NCI-H82 (cell line): ENCODE measurements at regions not wholly inside any gene's neighbourhood (a gene's known extent, or its start where the extent isn't known, plus 50 kb on each side); places are given as distances from the start of the nearest gene placed in this dataset.

Source experiments
- DNase-seq: peaks from one replicate; lab custom pipeline; 2025; lab: John Stamatoyannopoulos, UW

DNA sequence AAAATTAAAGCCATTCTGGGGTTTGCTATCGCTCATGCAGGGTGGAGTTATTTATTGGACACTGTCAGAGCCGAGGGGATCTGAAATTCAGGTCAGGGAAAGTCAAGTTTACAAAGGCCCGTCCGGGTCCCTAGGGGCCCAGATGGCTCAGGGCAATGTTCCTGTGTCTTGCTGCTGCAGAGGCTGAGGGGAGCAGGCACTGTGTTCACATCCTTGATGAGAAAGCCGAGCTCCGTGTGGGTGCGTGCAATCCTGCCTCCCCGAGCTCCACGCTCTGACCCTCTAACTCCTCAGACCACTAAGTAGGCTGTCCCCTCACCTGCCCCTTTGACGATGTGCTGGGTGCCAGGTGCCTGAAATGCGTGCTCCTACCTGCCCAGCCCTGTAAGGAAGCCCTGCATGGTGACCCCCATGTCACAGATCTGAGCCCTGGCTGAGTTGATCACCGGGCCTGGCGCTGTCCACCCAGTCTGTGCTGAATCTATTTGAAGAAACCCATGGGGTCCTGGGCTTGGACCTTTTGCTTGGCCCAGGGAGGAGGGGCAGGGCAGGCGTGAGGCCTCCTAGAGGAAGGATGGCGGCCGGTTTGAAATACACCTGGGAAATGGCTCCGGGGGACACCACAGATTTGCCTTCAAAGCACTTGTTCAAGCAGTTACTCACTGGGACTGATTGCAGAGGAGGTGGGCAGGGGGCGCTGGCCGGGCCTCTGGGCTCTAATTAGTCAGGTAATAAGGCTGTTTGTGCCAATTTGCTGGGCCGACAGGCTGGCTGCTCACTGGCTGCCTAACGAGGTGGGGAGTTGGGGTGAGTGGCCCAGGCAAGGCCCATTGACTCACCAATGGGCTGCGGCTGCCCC lies 204.3 kb downstream of the KIF26A start:
- DNase-seq, result no peak

DNA sequence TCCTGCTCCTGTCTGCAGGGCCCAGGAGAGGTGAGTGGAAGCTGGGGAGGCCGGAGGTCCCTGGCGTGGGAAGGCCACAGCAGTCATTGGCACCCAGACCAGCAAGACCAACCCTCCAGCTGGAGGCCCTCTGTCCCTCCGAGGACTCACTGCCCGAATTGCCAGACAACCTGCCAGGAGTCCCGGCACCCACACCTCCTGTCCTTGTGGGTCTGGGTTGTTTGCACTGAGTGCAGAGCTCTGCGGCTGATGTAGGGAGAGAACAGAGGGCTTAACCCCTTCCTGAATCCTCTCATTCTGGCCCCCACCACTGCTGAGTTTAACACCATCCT lies 204.9 kb downstream of the KIF26A start:
- no peak for DNase-seq

DNA sequence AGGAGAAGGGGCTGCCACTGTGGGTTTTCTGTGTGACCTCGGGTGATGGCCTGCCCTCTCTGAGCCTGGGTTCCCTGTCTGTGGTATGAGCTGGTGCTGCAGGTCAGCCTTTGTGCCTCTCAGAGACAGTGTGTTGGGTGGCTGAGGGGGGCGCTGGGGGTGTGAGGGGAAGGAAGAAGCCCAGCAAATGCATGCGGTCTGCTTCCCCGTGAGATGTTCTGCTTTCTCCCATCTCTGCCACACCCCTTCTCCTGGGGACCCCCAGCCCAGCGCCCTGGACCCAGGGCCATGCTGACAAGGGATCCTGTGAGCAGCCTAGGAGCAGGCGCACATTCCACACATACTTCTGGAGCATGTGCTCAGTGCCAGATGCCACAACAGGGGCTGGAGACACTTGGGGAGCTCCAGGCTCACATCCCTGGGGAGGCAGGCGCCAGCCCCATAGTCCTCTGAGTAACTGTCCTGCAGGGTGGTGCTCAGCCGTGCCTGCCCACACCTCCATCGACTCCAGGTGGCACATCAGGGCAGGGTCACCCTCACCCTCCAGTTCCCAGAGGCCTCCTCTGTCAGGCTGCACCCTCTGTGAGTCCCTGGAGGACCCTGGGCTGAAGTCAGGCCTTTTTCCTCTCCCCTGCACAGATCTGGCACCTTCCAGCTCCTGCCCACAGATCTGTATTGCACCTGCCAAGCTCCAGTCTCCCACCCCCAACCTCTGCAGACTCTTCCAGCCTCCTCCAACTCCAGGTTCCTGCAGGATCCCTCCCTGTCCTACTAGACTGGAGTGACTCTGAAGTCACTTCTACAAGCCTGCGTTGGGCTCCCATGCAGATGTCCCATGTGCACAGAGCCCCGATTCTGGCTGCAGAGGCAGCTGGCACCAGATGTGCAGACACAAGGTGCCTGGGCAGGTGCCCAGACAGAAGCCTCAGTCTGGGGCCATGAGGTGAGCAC lies 205.6 kb downstream of the KIF26A start:
- DNase-seq, result no peak

GRCh38 chr14:104344818-104345620 lies 206.6 kb downstream of the KIF26A start:
- no peak for DNase-seq

DNA sequence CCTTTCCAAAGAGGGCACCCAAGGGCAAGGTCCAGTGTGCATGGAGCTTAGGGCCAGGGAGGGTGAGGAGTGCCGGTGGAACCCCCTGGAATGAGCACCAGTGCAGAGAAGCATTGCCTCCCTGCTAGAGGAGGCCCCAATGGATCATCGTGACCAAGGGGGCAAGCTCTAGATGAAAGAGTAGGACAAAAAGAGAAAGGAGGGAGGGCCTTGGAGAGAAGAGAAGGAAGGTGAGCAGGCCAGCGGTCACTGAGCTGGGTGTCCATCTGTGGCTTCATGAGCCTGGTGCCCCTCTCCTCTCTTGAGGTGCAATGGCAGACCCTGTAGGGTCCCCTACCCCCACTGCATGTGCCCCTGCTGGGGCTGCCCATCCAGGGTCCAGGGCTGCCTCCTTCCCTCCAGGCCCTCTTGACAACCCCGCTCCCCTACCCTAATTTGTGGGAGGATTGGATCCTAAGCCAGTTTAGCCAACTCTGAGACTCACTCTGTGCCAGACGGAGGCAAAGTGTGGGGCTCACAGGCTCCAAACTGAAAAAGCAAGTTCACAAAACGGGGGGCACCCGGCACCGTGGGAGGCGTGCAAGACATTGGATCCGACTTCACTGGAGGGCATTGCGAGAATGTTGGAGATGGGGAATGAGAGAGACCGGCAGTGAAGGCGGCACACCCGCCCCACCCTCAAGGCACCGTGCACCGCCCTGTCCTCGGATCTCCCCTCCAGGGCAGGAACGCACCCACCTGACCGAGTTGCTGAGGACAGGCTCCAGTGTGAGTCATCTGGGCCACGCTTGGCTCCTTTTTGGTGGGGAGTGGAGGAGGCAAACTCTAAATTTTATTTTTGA lies 207.5 kb downstream of the KIF26A start:
- no peak for DNase-seq

- DNase-seq, result no peak
Observed at GRCh38 chr14:104346608-104347007, 208.2 kb downstream of the KIF26A start.

- DNase-seq, result no peak
Observed at GRCh38 chr14:104348741-104349140, 210.4 kb downstream of the KIF26A start.

GRCh38 chr14:104349950-104350349 lies 211.6 kb downstream of the KIF26A start:
- no peak for DNase-seq

GRCh38 chr14:104350463-104351185 lies 212.2 kb downstream of the KIF26A start:
- no peak for DNase-seq

- DNase-seq, result no peak
Observed at GRCh38 chr14:104351849-104352492, 213.6 kb downstream of the KIF26A start.

- DNase-seq, result no peak
Observed at GRCh38 chr14:104352493-104353220, 214.3 kb downstream of the KIF26A start.

GRCh38 chr14:104353221-104353920 lies 215.0 kb downstream of the KIF26A start:
- no peak for DNase-seq

- no peak for DNase-seq
Observed at GRCh38 chr14:104353921-104354701, 215.7 kb downstream of the KIF26A start.

GRCh38 chr14:104355101-104356019 lies 217.0 kb downstream of the KIF26A start:
- no peak for DNase-seq

- no peak for DNase-seq
Observed at GRCh38 chr14:104356020-104356737, 217.8 kb downstream of the KIF26A start.
